Astrocyte of the spinal cord (primary cell): ENCODE measurements at regions not wholly inside any gene's neighbourhood (a gene's known extent, or its start where the extent isn't known, plus 50 kb on each side); places are given as distances from the start of the nearest gene placed in this dataset.

Source experiments
- DNase-seq: peaks from one replicate; pipeline ENCODE4 v3.0.0; 2011; ENCODE audit warnings: low read depth, low spot score
- H3K4me3 ChIP-seq: 2 replicates; pipeline ENCODE4 v1.5.1; 2011; ENCODE audit warnings: low read depth, mild to moderate bottlenecking, low read length, moderate library complexity
- in situ Hi-C: cut with HindIII; loops from 2 replicates; pipeline ENCODE4 v1.10.0; 2017; ENCODE audit warnings: low sequenced_read_pairs
- TF ChIP-seq, protein P1 (sequence below): IDR thresholded peaks from 2 replicates; pipeline ENCODE4 v1.5.1; 2012; ENCODE audit warnings: low read depth, mild to moderate bottlenecking, low read length, inconsistent platforms

DNA sequence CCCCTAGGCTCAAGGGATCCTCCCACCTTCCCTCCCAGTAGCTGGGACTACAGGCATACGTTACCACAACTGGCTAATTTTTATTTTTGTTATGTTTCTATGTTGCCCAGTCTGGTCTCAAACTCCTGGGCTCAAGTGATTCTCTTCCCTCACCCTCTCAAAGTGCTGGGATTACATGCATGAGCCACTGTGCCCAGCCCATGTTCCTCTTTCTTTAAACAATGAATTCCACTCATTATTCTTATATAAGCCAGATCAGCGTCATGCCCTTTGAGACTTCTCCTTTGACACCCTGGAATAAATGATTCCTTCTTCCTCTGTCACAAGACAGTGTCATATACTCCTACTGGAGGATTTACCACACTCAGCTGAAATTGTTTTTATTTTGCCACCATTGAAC, 519.9 kb upstream of the SPRY2 start:
- DNase-seq = no peak
- in situ Hi-C loops = no loop called here
- TF ChIP-seq, protein P1, sequence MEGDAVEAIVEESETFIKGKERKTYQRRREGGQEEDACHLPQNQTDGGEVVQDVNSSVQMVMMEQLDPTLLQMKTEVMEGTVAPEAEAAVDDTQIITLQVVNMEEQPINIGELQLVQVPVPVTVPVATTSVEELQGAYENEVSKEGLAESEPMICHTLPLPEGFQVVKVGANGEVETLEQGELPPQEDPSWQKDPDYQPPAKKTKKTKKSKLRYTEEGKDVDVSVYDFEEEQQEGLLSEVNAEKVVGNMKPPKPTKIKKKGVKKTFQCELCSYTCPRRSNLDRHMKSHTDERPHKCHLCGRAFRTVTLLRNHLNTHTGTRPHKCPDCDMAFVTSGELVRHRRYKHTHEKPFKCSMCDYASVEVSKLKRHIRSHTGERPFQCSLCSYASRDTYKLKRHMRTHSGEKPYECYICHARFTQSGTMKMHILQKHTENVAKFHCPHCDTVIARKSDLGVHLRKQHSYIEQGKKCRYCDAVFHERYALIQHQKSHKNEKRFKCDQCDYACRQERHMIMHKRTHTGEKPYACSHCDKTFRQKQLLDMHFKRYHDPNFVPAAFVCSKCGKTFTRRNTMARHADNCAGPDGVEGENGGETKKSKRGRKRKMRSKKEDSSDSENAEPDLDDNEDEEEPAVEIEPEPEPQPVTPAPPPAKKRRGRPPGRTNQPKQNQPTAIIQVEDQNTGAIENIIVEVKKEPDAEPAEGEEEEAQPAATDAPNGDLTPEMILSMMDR = no peak
- no peak overlapping the region for H3K4me3 ChIP-seq

DNA sequence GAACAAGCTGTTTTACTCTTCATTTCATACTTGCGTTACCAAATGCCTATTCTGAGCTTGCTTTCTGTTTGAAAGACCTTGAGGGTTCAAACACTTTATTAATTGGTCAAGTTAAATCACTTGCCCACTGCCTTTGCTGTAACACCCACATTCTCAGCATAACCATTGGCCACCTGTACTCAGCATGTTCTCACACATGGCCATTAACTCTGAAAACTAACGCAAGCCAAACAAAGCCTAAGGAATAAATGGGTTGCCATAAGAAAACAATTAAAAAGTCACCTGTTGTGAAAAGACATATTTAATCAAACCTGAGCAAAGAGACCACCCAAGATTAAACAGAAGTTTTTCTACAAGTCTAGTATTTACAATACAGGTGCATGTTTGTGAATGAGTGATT, 517.2 kb upstream of the SPRY2 start:
- TF ChIP-seq, protein P1 = no peak
- in situ Hi-C loops = no loop called here
- H3K4me3 ChIP-seq = no peak overlapping the region
- DNase-seq = no peak

DNA sequence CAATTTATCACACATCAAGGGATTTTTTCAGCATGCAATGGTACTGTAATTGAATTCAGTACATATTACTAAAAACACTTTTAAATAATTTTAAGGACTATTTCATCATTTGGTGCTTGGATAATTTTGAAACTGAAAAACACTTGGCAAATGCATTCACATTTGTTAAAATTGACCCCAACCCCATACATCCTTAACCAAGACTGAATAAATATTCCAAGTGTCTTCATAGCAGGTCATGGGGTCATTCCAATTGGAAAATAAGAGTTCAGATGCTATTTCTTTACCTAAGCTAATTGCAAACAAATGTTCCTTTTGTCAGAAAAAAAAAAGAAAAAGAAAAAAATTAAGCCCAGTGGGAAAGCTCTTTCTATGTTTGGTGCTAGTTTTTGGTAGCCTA, 516.4 kb upstream of the SPRY2 start:
- TF ChIP-seq, protein P1 = no peak
- in situ Hi-C loops = no loop called here
- DNase-seq = no peak

DNA sequence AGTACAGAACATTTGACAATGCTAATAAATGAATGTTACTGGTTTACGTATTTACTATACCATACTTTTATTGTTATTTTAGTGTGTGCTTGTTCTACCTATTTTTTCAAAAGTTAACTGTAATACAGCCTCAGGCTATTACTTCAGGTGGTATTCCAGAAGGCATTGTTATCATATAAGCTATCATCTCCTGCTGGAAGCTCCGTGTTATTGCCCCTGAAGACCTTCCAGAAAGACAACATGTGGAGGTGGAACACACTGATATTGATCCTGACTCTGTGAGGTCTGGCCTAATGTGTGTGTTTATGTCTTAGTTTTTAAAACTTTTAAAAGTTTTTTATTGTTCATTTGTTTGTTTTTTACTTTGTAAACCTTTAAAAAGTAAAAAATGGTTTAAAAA, 509.8 kb upstream of the SPRY2 start:
- TF ChIP-seq, protein P1 = no peak
- H3K4me3 ChIP-seq = no peak overlapping the region
- DNase-seq = no peak
- in situ Hi-C loops = no loop called here

More for the DNA sequence above, 516.4 kb upstream of the SPRY2 start:
- no peak overlapping the region for H3K4me3 ChIP-seq

DNA sequence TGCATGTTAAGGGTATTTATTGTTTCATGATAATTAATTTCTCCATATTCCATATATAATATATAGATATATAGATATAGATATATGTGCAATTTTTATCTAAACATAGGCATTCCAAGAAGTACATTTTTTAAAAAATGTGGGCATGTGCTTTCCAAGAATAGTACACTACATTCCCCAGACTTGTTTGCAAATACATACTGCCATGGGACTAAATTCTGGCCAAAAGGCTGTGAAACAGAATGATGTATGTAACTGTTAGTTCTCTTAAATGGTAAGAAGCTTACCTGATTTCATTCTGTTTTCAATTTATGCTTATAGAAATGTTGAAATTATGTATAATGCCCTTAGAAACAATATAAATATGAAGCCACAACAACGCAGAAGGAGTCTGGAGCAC, 503.2 kb upstream of the SPRY2 start:
- H3K4me3 ChIP-seq = no peak overlapping the region
- DNase-seq = no peak
- in situ Hi-C loops = no loop called here
- TF ChIP-seq, protein P1 = no peak

DNA sequence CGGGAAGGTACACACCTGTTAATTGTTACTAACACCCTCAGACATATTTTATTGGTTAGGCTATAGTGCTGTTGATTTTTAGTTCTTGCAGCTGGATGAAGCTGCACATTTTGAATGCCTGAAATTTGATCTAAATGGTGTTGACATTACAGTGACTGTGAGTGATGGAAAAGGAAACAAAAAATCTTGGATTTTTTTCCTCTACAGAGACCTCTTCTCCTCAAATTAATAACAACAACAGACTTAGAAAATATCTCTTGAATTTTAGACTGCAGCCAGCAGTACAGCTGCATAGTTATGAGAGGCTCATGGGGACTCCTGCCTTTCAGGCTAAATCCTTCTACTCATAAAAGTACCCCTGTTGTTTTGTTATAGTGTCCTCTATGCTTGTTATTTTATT, 500.5 kb upstream of the SPRY2 start:
- no peak for DNase-seq
- no peak overlapping the region for H3K4me3 ChIP-seq
- TF ChIP-seq, protein P1 = no peak
- in situ Hi-C loops = no loop called here
